Lung (tissue), 11 donors: ENCODE measurements at regions not wholly inside any gene's neighbourhood (a gene's known extent, or its start where the extent isn't known, plus 50 kb on each side); places are given as distances from the start of the nearest gene placed in this dataset.

Experiments
- ATAC-seq: fragments of 200-7000 bp; cut with Tn5 transposase; one replicate; pipeline ENCODE4 v1.9.1; 2020; ENCODE audit warnings: moderate number of reproducible peaks; ENCODE audit not compliant: insufficient read depth, low FRiP score
- DNase-seq, 3 donors: peaks; one replicate each; pipeline ENCODE4 v3.0.0-alpha.2; 2013 to 2017
- H3K27ac ChIP-seq, 2 donors: one replicate each; pipeline ENCODE4 v1.5.1; 2013; ENCODE audit warnings: mild to moderate bottlenecking in 2 of 2, moderate library complexity in 2 of 2, control low read depth in 1 of 2, inconsistent platforms in 1 of 2, low read depth in 1 of 2, low read length in 1 of 2
- H3K27me3 ChIP-seq, 3 donors: one replicate each; pipeline ENCODE4 v1.5.1; 2013; ENCODE audit warnings: low read length in 2 of 3; ENCODE audit not compliant: control insufficient read depth in 3 of 3, insufficient read depth in 3 of 3
- H3K36me3 ChIP-seq, 4 donors: one replicate each; pipeline ENCODE4 v1.5.1; 2013; ENCODE audit warnings: low read length in 4 of 4, mild to moderate bottlenecking in 1 of 4, moderate library complexity in 1 of 4; ENCODE audit not compliant: control insufficient read depth in 4 of 4, insufficient read depth in 4 of 4
- H3K4me1 ChIP-seq, 5 donors: one replicate each; pipeline ENCODE4 v1.5.1; 2013; ENCODE audit warnings: low read length in 5 of 5, mild to moderate bottlenecking in 2 of 5, moderate library complexity in 1 of 5; ENCODE audit not compliant: control insufficient read depth in 5 of 5, insufficient read depth in 5 of 5
- H3K4me3 ChIP-seq: one replicate; pipeline ENCODE4 v1.5.1; 2013; ENCODE audit warnings: mild to moderate bottlenecking, control low read depth, moderate library complexity
- H3K9ac ChIP-seq, 2 donors: one replicate each; pipeline ENCODE4 v1.5.1; 2013; ENCODE audit warnings: low read length in 2 of 2, control low read depth in 1 of 2; ENCODE audit not compliant: insufficient read depth in 1 of 2
- H3K9me3 ChIP-seq, 4 donors: one replicate each; pipeline ENCODE4 v1.5.1; 2013; ENCODE audit warnings: low read length in 3 of 4, mild to moderate bottlenecking in 1 of 4, moderate library complexity in 1 of 4; ENCODE audit not compliant: control insufficient read depth in 4 of 4, insufficient read depth in 3 of 4
- WGBS, 2 donors: extraction: QIAGEN DNeasy Blood & Tissue Kit; methylation state at CpG; one replicate each; pipeline ENCODE4 v1.1.7; 2013; 5-methylcytosine and 5-hydroxymethylcytosine counted together
- TF ChIP-seq, protein P1 (sequence below): IDR thresholded peaks from 2 replicates; pipeline ENCODE4 v1.5.1; 2012; ENCODE audit warnings: mild to moderate bottlenecking; ENCODE audit errors: control extremely low read depth, extremely low read depth
- donor health status: control.
- donor health status: control.
- donor health status: Bipolar disorder and iron deficiency.
- donor health status: healthy.
- donor health status: DM: yes; HTN: yes; CAD: no.

DNA sequence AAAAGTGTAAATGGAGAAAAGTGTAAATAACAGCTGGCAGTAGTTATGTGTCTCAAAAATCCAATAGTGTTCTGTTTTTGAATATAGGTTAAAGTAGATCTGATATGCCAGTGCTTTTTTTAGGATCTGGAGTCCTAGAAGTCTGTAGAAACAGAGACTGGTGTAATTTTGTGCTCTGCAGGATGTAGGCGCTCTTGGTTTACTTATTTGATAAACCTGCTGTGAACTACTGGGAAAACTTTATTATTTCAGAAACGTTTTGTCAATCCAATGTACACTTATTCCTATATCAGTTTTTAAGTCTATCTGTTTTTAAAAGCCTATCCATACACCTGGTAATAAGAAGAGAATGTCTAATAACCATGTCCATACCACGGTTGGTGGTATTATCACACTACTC lies 530.8 kb upstream of the ZNF804A start:
- Histone ChIP-seq H3K27me3 (no peaks in the 10 kb centered on the region), H3K4me3 (no peak overlapping the region), H3K9ac (no peak overlapping the region), H3K27ac (no peak overlapping the region), H3K36me3 (no peaks in the 10 kb centered on the region), H3K4me1 (no peaks in the 10 kb centered on the region), H3K9me3 (peaks cover 0 to 3% (median 0%) of the 10 kb centered on the region in 4 donors)
- TF ChIP-seq, protein P1, sequence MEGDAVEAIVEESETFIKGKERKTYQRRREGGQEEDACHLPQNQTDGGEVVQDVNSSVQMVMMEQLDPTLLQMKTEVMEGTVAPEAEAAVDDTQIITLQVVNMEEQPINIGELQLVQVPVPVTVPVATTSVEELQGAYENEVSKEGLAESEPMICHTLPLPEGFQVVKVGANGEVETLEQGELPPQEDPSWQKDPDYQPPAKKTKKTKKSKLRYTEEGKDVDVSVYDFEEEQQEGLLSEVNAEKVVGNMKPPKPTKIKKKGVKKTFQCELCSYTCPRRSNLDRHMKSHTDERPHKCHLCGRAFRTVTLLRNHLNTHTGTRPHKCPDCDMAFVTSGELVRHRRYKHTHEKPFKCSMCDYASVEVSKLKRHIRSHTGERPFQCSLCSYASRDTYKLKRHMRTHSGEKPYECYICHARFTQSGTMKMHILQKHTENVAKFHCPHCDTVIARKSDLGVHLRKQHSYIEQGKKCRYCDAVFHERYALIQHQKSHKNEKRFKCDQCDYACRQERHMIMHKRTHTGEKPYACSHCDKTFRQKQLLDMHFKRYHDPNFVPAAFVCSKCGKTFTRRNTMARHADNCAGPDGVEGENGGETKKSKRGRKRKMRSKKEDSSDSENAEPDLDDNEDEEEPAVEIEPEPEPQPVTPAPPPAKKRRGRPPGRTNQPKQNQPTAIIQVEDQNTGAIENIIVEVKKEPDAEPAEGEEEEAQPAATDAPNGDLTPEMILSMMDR: no peak
- ATAC-seq (no peak), DNase-seq (no peak)
- 59 to 66% methylated on average over 3 of the region's 3 CpGs for WGBS, 2 donors

DNA sequence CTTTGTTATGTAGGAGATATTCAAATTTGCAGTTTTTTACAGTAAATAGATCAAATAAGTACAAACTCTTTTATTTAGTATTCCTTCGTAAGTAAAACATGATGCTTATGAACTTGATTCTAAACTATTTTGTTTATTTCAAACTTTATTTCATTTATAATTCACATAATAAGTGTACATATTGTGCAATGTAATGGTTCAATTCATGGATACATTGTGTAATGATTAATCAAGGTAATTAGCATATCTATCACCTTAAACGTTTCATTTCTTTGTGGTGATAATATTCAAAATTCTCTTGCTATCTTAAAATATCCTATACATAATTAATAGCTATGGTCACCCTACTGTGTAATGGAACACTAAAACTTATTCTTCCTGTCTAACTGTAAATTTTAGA lies 525.9 kb upstream of the ZNF804A start:
- Histone ChIP-seq H3K36me3 (no peaks in the 10 kb centered on the region), H3K9ac (no peak overlapping the region), H3K27me3 (no peaks in the 10 kb centered on the region), H3K9me3 (no peaks in the 10 kb centered on the region), H3K27ac (no peak overlapping the region), H3K4me3 (no peak overlapping the region), H3K4me1 (no peaks in the 10 kb centered on the region)
- ATAC-seq: no peak
- DNase-seq: no peak
- TF ChIP-seq, protein P1: no peak
- 67 to 78% methylated on average over 2 of the region's 2 CpGs for WGBS, 2 donors

DNA sequence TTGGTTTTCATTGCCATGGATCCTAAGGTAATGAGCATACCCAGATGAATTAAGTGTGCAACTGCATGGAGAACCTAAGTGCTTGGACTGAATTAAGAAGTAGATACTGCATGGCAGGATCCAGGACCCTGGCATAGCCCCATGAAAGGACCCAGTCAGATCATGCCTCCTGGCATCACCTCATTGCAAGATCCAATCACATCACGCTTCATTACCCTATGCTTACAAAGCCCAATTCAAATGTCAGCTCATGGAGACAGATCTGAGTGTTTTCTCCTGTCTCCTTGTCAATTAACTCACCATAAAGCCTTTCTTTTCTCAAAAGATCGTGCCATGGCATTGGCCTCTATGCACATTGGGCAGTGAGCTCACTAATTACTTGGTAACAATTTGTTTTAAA lies 519.8 kb upstream of the ZNF804A start:
- WGBS, 2 donors: 75 to 85% methylated on average over 2 of the region's 2 CpGs
- Histone ChIP-seq H3K4me1 (no peaks in the 10 kb centered on the region), H3K36me3 (no peaks in the 10 kb centered on the region), H3K27ac (no peak overlapping the region), H3K9ac (no peak overlapping the region), H3K9me3 (no peaks in the 10 kb centered on the region), H3K27me3 (no peaks in the 10 kb centered on the region), H3K4me3 (no peak overlapping the region)
- TF ChIP-seq, protein P1: no peak
- ATAC-seq (no peak), DNase-seq (no peak)

DNA sequence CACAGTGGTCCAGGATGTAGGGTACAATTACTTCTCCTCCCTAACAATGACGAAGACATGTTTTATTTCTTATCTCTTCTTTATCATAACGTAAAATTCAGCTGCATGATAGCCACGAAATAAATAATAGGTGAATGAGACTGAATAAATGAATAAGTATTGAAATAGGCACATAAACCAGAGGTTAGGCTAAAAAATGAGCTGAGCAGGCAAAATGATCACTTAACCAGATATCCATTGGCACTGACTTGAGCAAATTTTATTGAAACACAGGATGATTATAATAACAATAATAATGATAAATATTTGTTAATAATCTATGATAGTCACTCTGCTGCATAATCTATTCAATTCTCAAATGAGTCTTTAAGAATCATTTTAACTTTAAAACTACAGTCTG lies 506.9 kb upstream of the ZNF804A start:
- no peak for DNase-seq
- no peaks in the 10 kb centered on the region for H3K4me1 ChIP-seq
- TF ChIP-seq, protein P1: no peak
- H3K4me3 ChIP-seq: no peak overlapping the region
- no peak overlapping the region for H3K27ac ChIP-seq
- no peak overlapping the region for H3K9ac ChIP-seq
- H3K36me3 ChIP-seq: no peaks in the 10 kb centered on the region
- ATAC-seq: no peak
- H3K27me3 ChIP-seq: no peaks in the 10 kb centered on the region
- no peaks in the 10 kb centered on the region for H3K9me3 ChIP-seq
- WGBS, 2 donors: 71 to 83% methylated on average over 3 of the region's 3 CpGs
